ENCODE measurements at regions not wholly inside any gene's neighbourhood (a gene's known extent, or its start where the extent isn't known, plus 50 kb on each side); places are given as distances from the start of the nearest gene placed in this dataset.
A peak's percentile ranks its signal among the peaks of the same experiment; 100 is the strongest.

- DNase-seq (ENCODE audit: low read depth): no peak
Observed at GRCh38 chr4:16365036-16365569, 138.8 kb upstream of the TAPT1 start.

DNA sequence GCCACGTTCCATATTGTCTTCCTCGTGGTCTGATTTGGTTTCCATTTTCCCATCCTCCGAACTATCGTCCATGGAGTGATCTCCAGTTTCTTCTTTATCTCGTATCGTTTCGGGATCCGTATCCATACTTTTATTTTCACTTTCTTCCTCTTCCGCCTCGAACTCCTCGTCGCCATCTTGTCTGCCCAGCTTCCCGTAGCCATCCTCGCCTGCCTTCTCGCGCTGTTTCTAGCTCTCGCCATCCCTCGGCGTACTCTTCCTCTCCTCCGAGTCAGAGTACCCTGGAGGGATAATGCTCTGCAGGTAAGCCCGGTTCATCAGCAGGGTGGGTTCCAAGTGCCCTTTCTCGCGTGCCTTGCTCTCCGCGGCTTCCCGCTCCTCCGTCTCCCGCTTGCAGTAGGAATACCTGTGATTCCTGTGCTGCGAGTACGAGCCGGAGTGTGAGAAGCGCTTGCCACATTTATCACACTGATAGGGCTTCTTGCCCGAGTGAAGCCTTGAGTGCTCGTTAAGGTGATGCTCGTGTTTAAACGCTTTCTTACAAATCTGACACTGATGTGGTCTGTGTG lies 134.5 kb upstream of the TAPT1 start:
- no peak for DNase-seq (ENCODE audit: low read depth)

GRCh38 chr4:16353165-16353564 lies 126.9 kb upstream of the TAPT1 start:
- DNase-seq (ENCODE audit: low read depth): no peak

- DNase-seq (ENCODE audit: low read depth): no peak
Observed at GRCh38 chr4:16351161-16351560, 124.9 kb upstream of the TAPT1 start.

GRCh38 chr4:16344853-16345252 lies 118.6 kb upstream of the TAPT1 start:
- no peak for DNase-seq (ENCODE audit: low read depth)

DNA sequence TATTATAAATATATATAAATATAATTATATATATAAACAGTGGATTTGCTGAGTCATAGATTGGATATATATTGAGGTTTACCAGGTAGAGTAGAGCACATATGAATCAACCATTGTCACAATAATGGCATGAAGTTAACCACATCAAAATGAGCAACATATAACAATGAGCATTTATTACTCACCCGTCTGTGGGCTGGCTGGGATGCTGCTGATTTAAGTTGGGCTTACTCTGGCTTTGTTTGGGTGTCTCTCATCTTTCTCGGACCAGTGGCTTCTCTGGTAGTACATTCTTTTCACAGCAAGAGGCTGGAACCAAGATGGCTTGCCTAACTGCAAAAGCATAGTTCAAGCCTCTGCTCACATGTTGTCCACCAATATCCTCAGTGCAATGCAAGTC lies 111.7 kb upstream of the TAPT1 start:
- no peak for DNase-seq (ENCODE audit: low read depth)

DNA sequence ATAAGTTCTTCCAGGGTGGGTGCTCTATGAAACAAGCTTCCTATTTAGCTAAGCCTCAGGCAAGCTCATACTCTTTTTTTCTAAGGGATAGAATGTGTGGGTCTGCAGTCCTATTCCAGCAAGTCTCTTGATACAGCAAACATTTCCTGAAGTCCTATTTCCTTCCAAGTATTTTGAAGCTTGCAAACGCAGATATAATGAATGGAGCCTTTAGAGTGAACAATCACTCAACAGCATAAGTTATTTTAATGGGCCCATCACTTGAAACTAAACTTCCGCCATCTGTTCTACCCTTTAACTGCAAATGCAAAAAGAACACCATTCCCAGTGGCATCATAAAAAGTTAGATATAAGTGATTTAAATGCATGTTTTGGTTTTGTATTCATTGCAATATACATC lies 108.3 kb upstream of the TAPT1 start:
- no peak for DNase-seq (ENCODE audit: low read depth)

GRCh38 chr4:16329797-16330134 lies 103.5 kb upstream of the TAPT1 start:
- DNase-seq (ENCODE audit: low read depth): no peak

DNA sequence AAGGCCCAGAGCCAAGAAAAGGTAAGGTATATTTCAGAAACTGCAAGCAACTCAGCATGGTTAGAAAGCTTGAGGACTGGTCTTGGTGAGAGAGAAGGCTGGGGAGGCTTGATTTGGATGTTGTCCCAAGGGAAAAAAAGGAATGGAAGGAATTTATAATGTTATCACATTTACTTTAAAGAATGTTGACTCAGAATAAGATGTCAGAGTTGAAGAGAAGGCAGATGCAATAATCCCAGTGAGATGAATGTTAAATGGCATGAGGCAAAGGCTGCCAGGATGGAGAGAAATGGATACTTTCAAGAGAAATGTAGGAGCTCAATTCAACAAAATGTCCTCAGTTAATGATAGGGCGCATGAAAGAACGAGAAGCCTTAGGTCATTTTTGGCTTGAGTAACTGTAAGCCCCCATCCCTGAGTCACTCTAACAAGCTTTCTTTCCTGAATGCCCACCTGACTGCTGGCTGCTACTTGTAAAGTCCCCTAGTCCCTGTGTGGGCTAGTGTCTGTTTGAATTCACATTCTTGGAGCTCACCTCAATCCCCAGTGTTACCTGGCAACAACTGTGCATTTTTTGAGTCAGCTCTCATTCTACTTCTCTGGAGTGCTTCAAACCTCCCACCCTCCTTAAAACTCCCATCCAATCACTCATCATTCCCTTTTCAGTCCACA lies 103.0 kb upstream of the TAPT1 start:
- DNase-seq (ENCODE audit: low read depth): peak; percentile 25

DNA sequence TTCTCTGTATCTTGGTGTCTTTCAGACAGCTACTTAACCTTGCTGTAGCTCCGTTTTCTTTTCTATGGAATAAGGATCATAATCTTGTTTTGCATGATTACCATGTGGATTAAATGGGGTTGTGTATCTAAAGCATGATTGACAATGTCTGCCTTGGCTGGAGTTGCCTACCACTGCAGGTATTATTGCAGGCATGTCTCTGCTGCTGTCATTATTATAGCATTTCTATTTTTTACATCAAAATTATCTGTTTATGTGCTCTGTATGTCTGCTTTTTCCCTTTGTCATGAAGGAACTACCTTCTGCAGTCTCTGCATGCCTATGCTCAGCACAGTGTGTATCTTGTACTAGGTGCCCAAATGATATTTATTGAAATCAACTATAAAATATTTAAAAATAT lies 95.9 kb upstream of the TAPT1 start:
- DNase-seq (ENCODE audit: low read depth): no peak

GRCh38 chr4:16315456-16315855 lies 89.2 kb upstream of the TAPT1 start:
- no peak for DNase-seq (ENCODE audit: low read depth)

DNA sequence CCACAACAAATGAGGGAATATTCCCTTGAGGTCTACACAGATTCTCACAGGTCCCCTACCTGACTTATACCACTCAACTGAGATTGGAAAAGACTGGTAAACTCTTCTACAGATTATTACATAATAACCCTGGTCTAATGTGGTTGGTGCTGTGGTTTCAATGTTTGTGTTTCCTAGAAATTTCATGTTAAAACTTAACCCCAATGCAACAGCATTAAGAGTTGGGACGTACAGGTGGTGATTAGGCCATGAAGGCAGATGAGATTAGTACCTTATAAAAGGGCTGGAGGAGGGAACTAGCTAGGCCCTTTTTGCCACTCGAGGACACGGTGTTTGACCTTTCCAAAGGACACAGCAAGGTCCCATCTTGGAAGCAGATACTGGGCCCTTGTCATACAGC lies 84.3 kb upstream of the TAPT1 start:
- no peak for DNase-seq (ENCODE audit: low read depth)

GRCh38 chr4:16302648-16303047 lies 76.4 kb upstream of the TAPT1 start:
- DNase-seq (ENCODE audit: low read depth): no peak

- DNase-seq (ENCODE audit: low read depth): peak; percentile 66
Observed at GRCh38 chr4:16297003-16297402, 70.7 kb upstream of the TAPT1 start.

DNA sequence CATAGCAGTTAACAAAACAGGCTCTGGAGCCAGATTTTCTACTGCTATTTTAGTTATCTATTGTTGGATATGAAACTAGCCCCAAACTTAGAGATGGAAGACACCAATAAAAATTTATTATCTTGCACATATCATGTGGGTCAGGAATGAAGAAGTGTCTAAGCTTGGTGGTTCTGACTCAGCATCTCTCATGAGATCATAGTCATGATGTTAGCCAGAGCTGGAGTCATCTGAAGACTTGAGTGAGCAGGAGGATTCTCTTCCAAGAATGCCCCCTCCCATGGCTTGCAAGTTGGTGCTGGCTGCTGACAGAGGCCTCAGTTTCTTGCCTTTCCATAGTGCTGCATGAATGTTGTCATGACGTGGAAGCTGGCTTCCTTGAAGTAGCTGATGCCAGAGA lies 68.2 kb upstream of the TAPT1 start:
- peak; percentile 53 for DNase-seq (ENCODE audit: low read depth)

DNA sequence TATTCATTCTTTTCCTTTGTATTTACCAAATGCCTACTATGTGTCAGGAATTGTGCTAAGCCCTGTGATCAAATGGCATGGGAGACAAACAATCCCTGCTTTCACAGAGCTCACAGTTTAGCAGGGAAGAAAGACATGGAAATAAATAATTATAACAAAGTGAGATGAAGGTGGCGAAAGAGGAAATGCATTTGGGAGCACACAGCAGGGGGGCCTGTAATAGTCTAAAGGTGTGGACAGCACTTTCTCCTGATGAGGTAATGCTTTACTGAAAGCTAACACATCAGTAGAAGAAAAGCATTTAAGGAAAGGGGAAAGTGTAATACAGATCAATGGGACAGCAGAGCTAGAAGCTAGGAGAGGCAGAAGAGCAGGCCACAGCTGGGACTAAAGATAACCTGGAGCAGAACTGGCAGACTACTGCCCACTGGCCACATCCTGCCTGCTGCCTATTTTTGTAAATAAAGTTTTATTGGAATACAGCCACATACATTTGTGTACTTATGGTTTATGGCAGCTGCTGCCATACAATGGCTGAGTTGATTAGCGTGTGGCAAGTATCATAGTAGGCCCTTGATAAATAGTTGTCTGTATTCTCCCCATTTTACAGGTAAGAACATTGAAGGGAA lies 67.1 kb upstream of the TAPT1 start:
- DNase-seq (ENCODE audit: low read depth): no peak

DNA sequence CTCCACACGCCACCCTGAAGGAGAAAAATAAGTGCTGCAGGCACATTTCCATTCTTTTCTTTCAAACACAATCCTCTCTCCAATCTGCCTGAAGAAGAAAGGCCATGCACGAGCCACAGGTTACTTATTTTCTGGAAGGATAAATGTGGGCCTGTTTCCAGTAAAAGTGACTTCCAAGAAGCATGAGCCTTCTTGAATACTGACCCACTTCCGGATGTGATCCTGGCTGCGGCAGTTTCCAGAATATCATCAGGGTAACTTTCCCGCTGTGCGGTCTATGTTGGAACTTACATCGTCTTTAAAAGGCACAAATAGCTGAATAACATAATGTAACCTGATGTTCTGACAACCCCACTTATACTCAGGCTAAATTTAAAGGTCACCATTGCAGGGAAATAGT lies 66.3 kb upstream of the TAPT1 start:
- no peak for DNase-seq (ENCODE audit: low read depth)

- no peak for DNase-seq (ENCODE audit: low read depth)
Observed at GRCh38 chr4:16290681-16291420, 64.6 kb upstream of the TAPT1 start.

DNA sequence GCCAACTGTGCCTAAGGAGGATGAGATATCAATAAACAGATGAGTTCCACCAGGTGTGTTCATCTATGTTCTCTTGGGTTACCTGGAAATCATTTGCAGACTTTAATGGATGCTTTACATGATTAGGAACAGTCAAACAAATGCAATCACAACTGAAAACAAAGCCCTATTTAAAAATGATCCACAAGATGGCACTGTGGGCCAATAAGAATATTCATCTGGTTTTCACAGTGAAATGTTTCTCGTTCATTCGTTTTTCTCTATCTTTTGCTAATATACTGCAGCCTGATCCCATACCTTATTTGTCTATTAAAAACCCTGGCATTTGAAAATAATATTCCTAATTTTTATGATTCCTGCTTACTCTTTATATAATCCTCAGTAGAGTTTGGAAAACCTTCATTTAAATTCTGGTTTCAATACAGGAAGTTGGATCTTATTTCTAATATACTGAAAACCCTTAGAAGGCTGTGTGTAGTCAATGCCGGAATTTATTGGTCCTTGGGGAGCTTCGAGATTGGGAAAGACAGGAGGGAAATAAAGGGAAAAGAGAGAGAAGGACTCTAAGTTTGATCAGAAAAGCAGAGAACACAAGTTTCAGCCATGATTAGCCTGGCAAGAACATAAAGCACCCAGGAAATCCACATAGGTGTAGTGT lies 63.8 kb upstream of the TAPT1 start:
- peak; percentile 49 for DNase-seq (ENCODE audit: low read depth)

DNA sequence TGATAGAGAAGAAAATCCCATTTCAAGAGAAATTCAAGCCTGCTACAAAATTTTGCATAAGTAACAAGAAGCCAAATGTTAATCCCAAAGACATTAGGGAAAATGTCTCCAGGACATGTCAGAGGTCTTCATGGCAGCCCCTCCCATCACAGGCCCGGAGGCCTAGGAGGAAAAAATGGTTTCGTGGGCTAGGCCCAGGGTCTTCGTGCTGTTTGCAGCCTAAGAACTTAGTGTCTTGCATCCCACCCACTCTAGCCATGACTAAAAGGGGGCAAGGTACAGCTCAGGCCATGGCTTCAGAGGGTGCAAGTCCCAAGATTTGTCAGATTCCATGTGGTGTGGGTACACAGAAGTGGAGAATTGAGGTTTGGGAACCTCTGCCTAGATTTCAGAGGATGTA lies 57.8 kb upstream of the TAPT1 start:
- DNase-seq (ENCODE audit: low read depth): no peak

DNA sequence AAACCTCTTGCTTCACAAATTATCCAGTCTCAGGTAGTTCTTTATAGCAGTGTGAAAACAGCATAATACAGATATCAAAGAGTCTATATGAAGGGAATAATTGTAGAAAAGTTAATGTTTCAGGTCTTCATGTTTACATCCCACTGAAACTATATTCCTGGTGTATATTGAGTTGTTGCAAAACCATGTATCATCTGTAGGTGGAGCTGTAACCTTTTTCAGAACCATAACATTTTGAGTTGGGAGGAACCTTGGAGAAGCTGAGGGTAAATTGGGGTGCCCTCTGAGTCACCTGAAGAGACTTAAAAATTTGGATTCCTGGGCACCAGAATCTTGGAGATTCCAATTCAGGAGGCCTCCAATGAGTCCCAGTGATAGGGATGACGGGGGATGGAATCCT lies 51.9 kb upstream of the TAPT1 start:
- DNase-seq (ENCODE audit: low read depth): no peak

All from EH (cell line).